ENCODE measurements at regions not wholly inside any gene's neighbourhood (a gene's known extent, or its start where the extent isn't known, plus 50 kb on each side); places are given as distances from the start of the nearest gene placed in this dataset.
A peak's percentile ranks its signal among the peaks of the same experiment; 100 is the strongest.

GRCh38 chr3:94305835-94306611 is 243.2 kb downstream of the NSUN3 start:
- no peak for TF ChIP-seq FOXM1 (IDR thresholded peaks at IDR 0.05; ENCODE audit: borderline replicate concordance)
- no peak for TF ChIP-seq SUZ12 (IDR thresholded peaks at IDR 0.05)
- TF ChIP-seq ELF4 (IDR thresholded peaks at IDR 0.05), result no peak
- no peak for TF ChIP-seq L3MBTL2 (conservative IDR thresholded peaks at IDR 0.05)
- TF ChIP-seq HDGF (IDR thresholded peaks at IDR 0.05; ENCODE audit: borderline replicate concordance), result no peak
- TF ChIP-seq NFRKB (IDR thresholded peaks at IDR 0.05), result no peak
- TF ChIP-seq, protein P1, sequence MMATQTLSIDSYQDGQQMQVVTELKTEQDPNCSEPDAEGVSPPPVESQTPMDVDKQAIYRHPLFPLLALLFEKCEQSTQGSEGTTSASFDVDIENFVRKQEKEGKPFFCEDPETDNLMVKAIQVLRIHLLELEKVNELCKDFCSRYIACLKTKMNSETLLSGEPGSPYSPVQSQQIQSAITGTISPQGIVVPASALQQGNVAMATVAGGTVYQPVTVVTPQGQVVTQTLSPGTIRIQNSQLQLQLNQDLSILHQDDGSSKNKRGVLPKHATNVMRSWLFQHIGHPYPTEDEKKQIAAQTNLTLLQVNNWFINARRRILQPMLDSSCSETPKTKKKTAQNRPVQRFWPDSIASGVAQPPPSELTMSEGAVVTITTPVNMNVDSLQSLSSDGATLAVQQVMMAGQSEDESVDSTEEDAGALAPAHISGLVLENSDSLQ (IDR thresholded peaks at IDR 0.05), result peak; percentile 30; the same call in 1 of the 2 replicates
- TF ChIP-seq LEF1 (IDR thresholded peaks at IDR 0.05; ENCODE audit: borderline replicate concordance), result no peak
- no peak for TF ChIP-seq SP1 (IDR thresholded peaks at IDR 0.05)
